Esophagus muscularis mucosa (tissue), 3 donors: ENCODE measurements at regions not wholly inside any gene's neighbourhood (a gene's known extent, or its start where the extent isn't known, plus 50 kb on each side); places are given as distances from the start of the nearest gene placed in this dataset.

Experiments
- CTCF ChIP-seq, 3 experiments: fragments of 200-600 bp in 2 of 3; fragments of 450-650 bp in 1 of 3; sonication (generic) in 2 of 3; IDR thresholded peaks; one replicate each; pipeline ENCODE4 v1.5.1; 2017 to 2019; ENCODE audit warnings: antibody characterized with exemption in 3 of 3, mild to moderate bottlenecking in 2 of 3, moderate library complexity in 1 of 3
- POLR2A ChIP-seq: fragments of 450-650 bp; IDR thresholded peaks from one replicate; pipeline ENCODE4 v1.6.1; 2017; ENCODE audit warnings: antibody characterized with exemption, moderate library complexity, mild to moderate bottlenecking, low read depth
- POLR2AphosphoS5 ChIP-seq, 2 donors: sonication (generic); formaldehyde crosslinking; IDR thresholded peaks; one replicate each; pipeline ENCODE4 v1.6.1; 2017; ENCODE audit warnings: antibody characterized with exemption in 2 of 2

GRCh38 chr4:162657966-162658365, 494.2 kb upstream of the FSTL5 start:
- no peak for TF ChIP-seq CTCF (IDR thresholded peaks at IDR 0.05)
- no peak for TF ChIP-seq POLR2A
- no peak for TF ChIP-seq POLR2AphosphoS5 (IDR thresholded peaks at IDR 0.05)
